ENCODE measurements at regions not wholly inside any gene's neighbourhood (a gene's known extent, or its start where the extent isn't known, plus 50 kb on each side); places are given as distances from the start of the nearest gene placed in this dataset.

DNA sequence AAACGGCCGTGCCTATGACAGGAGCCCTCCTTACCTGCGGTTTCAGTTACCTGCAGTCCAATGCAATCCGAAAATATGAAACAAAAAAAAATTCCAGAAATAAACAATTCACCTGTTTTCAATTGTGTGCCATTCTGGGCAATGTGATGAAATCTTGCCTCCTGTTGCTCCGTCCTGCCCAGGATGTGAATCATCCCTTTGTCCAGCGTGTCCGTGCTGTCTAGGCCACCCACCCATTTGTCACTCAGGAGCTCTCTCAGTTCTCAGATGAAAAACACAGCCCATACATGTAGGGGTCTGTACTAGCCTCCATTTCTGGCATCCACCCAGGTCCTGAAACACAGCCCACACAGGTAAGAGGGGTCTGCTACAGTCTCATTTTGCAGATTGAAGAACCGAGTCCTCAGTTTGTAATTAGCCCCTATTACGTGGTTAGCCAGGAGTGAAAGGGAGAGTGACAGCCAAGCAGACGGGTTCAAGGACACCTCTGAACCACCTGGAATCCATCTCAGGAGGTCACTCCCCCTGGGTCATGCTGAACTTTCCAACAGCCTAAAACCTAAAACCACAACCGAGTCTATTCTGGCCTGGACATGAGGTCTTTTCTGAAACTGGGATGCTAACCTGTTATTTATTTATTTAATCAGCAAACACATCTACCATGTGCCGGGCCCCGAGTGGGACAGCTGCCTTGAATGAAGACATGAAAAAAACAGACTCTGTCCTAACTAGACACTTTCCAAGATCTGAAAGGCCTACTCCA is 317.2 kb downstream of the SHANK2 start:
- no peak overlapping the region for H3K27ac ChIP-seq (ENCODE audit: low read depth, low read length)
- H3K4me3 ChIP-seq (ENCODE audit: low read length): no peak overlapping the region
- no peaks in the 10 kb centered on the region for H3K36me3 ChIP-seq (ENCODE audit: control insufficient read depth, insufficient read depth, low read length)
- H3K9ac ChIP-seq (ENCODE audit: low read length): no peak overlapping the region
- no peaks in the 10 kb centered on the region for H3K27me3 ChIP-seq (ENCODE audit: control insufficient read depth, insufficient read depth, low read length)
- H3K4me1 ChIP-seq (ENCODE audit: control insufficient read depth, insufficient read depth, low read length): no peaks in the 10 kb centered on the region

GRCh38 chr11:70942593-70942992 is 309.8 kb downstream of the SHANK2 start:
- Histone ChIP-seq H3K27me3 (ENCODE audit: control insufficient read depth, insufficient read depth, low read length) (no peaks in the 10 kb centered on the region), H3K4me1 (ENCODE audit: control insufficient read depth, insufficient read depth, low read length) (no peaks in the 10 kb centered on the region), H3K27ac (ENCODE audit: low read depth, low read length) (no peak overlapping the region), H3K36me3 (ENCODE audit: control insufficient read depth, insufficient read depth, low read length) (no peaks in the 10 kb centered on the region), H3K4me3 (ENCODE audit: low read length) (no peak overlapping the region), H3K9ac (ENCODE audit: low read length) (no peak overlapping the region)

DNA sequence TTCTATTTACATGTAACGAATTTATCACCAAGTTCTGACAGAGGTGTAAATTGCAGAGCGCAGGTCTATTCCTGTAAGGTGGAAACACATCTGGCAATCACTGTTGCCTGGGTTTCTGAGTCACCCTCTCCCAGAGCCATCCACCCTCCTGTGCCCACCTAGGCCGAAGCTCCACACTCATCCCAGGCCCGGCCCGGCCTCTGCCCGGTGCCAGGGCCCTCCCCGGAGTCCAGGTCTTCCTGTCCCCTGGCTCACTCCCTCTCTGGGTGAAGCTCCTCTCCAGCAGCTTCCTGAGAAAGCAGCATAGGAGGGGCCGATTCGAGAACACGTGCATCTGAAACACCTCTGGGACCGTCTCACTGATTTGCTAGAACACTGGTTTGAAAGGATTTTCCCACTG is 308.2 kb downstream of the SHANK2 start:
- no peaks in the 10 kb centered on the region for H3K27me3 ChIP-seq (ENCODE audit: control insufficient read depth, insufficient read depth, low read length)
- H3K9ac ChIP-seq (ENCODE audit: low read length): no peak overlapping the region
- H3K4me3 ChIP-seq (ENCODE audit: low read length): no peak overlapping the region
- H3K4me1 ChIP-seq (ENCODE audit: control insufficient read depth, insufficient read depth, low read length): no peaks in the 10 kb centered on the region
- no peak overlapping the region for H3K27ac ChIP-seq (ENCODE audit: low read depth, low read length)
- H3K36me3 ChIP-seq (ENCODE audit: control insufficient read depth, insufficient read depth, low read length): no peaks in the 10 kb centered on the region

- Histone ChIP-seq H3K27me3 (ENCODE audit: control insufficient read depth, insufficient read depth, low read length) (no peaks in the 10 kb centered on the region), H3K27ac (ENCODE audit: low read depth, low read length) (no peak overlapping the region), H3K4me1 (ENCODE audit: control insufficient read depth, insufficient read depth, low read length) (no peaks in the 10 kb centered on the region), H3K4me3 (ENCODE audit: low read length) (no peak overlapping the region), H3K36me3 (ENCODE audit: control insufficient read depth, insufficient read depth, low read length) (no peaks in the 10 kb centered on the region), H3K9ac (ENCODE audit: low read length) (no peak overlapping the region)
Measured at GRCh38 chr11:70944636-70945035, 307.7 kb downstream of the SHANK2 start.

GRCh38 chr11:70948398-70948797 is 304.0 kb downstream of the SHANK2 start:
- H3K9ac ChIP-seq (ENCODE audit: low read length): no peak overlapping the region

GRCh38 chr11:70948855-70949531 is 303.4 kb downstream of the SHANK2 start:
- no peaks in the 10 kb centered on the region for H3K4me1 ChIP-seq (ENCODE audit: control insufficient read depth, insufficient read depth, low read length)
- no peak overlapping the region for H3K9ac ChIP-seq (ENCODE audit: low read length)
- H3K27ac ChIP-seq (ENCODE audit: low read depth, low read length): no peak overlapping the region
- no peaks in the 10 kb centered on the region for H3K27me3 ChIP-seq (ENCODE audit: control insufficient read depth, insufficient read depth, low read length)
- H3K36me3 ChIP-seq (ENCODE audit: control insufficient read depth, insufficient read depth, low read length): no peaks in the 10 kb centered on the region
- H3K4me3 ChIP-seq (ENCODE audit: low read length): no peak overlapping the region

More at GRCh38 chr11:70948398-70948797, 304.0 kb downstream of the SHANK2 start:
- Histone ChIP-seq H3K4me1 (ENCODE audit: control insufficient read depth, insufficient read depth, low read length) (no peaks in the 10 kb centered on the region), H3K4me3 (ENCODE audit: low read length) (no peak overlapping the region), H3K27me3 (ENCODE audit: control insufficient read depth, insufficient read depth, low read length) (no peaks in the 10 kb centered on the region), H3K36me3 (ENCODE audit: control insufficient read depth, insufficient read depth, low read length) (no peaks in the 10 kb centered on the region), H3K27ac (ENCODE audit: low read depth, low read length) (no peak overlapping the region)

- H3K9ac ChIP-seq (ENCODE audit: low read length): no peak overlapping the region
- H3K4me3 ChIP-seq (ENCODE audit: low read length): no peak overlapping the region
- H3K27me3 ChIP-seq (ENCODE audit: control insufficient read depth, insufficient read depth, low read length): no peaks in the 10 kb centered on the region
- no peak overlapping the region for H3K27ac ChIP-seq (ENCODE audit: low read depth, low read length)
- no peaks in the 10 kb centered on the region for H3K36me3 ChIP-seq (ENCODE audit: control insufficient read depth, insufficient read depth, low read length)
- H3K4me1 ChIP-seq (ENCODE audit: control insufficient read depth, insufficient read depth, low read length): no peaks in the 10 kb centered on the region
Measured at GRCh38 chr11:70951139-70951804, 301.1 kb downstream of the SHANK2 start.

GRCh38 chr11:70952191-70952590 is 300.2 kb downstream of the SHANK2 start:
- H3K27me3 ChIP-seq (ENCODE audit: control insufficient read depth, insufficient read depth, low read length): no peaks in the 10 kb centered on the region
- no peak overlapping the region for H3K9ac ChIP-seq (ENCODE audit: low read length)
- no peak overlapping the region for H3K27ac ChIP-seq (ENCODE audit: low read depth, low read length)
- no peaks in the 10 kb centered on the region for H3K4me1 ChIP-seq (ENCODE audit: control insufficient read depth, insufficient read depth, low read length)
- H3K4me3 ChIP-seq (ENCODE audit: low read length): no peak overlapping the region
- no peaks in the 10 kb centered on the region for H3K36me3 ChIP-seq (ENCODE audit: control insufficient read depth, insufficient read depth, low read length)

DNA sequence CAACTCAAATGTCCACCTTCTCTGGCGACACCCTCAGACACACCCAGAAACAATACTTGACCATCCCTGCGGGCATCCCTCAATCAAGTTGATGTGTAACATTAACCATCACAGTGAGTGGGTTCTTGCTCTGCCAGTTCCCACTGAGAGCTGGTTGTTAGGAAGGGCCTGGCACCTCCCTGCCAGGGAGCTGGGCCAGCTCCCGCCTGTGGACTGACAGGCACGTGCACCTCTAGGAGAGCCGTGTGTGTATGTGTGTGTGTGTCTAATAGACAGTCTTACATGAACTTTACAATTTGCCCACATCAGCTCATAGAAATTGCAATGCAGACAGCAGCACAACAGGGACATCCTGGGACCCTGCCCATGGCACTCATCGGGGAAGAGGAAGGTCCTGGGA is 298.7 kb downstream of the SHANK2 start:
- Histone ChIP-seq H3K27ac (ENCODE audit: low read depth, low read length) (no peak overlapping the region), H3K4me1 (ENCODE audit: control insufficient read depth, insufficient read depth, low read length) (no peaks in the 10 kb centered on the region), H3K27me3 (ENCODE audit: control insufficient read depth, insufficient read depth, low read length) (no peaks in the 10 kb centered on the region), H3K36me3 (ENCODE audit: control insufficient read depth, insufficient read depth, low read length) (no peaks in the 10 kb centered on the region), H3K9ac (ENCODE audit: low read length) (no peak overlapping the region), H3K4me3 (ENCODE audit: low read length) (no peak overlapping the region)

DNA sequence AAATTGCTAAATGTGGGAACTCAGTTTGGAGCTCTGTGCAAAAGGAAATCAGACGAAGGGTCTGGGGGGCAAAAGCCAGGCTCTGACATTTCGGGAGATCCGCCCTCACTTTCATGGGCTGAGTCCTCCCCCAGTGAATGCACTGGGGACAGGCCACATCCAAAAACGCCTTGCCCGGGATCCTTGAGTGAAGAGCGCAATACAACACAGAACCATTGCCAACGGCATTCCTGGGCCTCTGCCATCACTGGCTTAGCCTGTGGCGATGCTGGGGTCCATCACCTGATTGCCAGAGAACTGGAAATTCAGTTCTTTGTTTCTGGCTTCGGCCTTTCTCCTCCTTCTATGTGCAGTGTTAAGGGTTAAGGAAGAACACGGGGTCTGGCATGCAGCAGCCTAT is 297.9 kb downstream of the SHANK2 start:
- no peak overlapping the region for H3K4me3 ChIP-seq (ENCODE audit: low read length)
- H3K27me3 ChIP-seq (ENCODE audit: control insufficient read depth, insufficient read depth, low read length): no peaks in the 10 kb centered on the region
- H3K36me3 ChIP-seq (ENCODE audit: control insufficient read depth, insufficient read depth, low read length): no peaks in the 10 kb centered on the region
- H3K27ac ChIP-seq (ENCODE audit: low read depth, low read length): no peak overlapping the region
- no peak overlapping the region for H3K9ac ChIP-seq (ENCODE audit: low read length)
- H3K4me1 ChIP-seq (ENCODE audit: control insufficient read depth, insufficient read depth, low read length): no peaks in the 10 kb centered on the region

Measured in rectal smooth muscle tissue (tissue), 1 donor.